ENCODE measurements at regions not wholly inside any gene's neighbourhood (a gene's known extent, or its start where the extent isn't known, plus 50 kb on each side); places are given as distances from the start of the nearest gene placed in this dataset.

- Histone ChIP-seq H3K9me3 (ENCODE audit: low read length) (no peaks in the 10 kb centered on the region), H3K9ac (ENCODE audit: low read length) (no peak overlapping the region), H3K27me3 (ENCODE audit: insufficient read depth, low read length) (no peaks in the 10 kb centered on the region), H3K4me3 (ENCODE audit: low read depth, low read length, poor library complexity, severe bottlenecking) (no peak overlapping the region), H4K20me1 (ENCODE audit: insufficient read depth, low read length) (no peaks in the 10 kb centered on the region), H3K4me2 (ENCODE audit: low read length) (no peak overlapping the region), H3K4me1 (ENCODE audit: insufficient read depth, low read length, severe bottlenecking) (no peaks in the 10 kb centered on the region), H3K79me2 (ENCODE audit: insufficient read depth, low read length) (no peaks in the 10 kb centered on the region), H3K27ac (ENCODE audit: low read depth, low read length, poor library complexity, severe bottlenecking) (no peak overlapping the region), H3F3A (ENCODE audit: insufficient read depth, low read length) (no peaks in the 10 kb centered on the region), H2AFZ (ENCODE audit: low read length) (no peak overlapping the region), H3K9me2 (ENCODE audit: low read depth, low read length) (no peaks in the 10 kb centered on the region), H3K36me3 (ENCODE audit: insufficient read depth, low read length) (no peaks in the 10 kb centered on the region)
- no peak for TF ChIP-seq CTCF (IDR thresholded peaks at IDR 0.05; ENCODE audit: low read length)
- no peak for TF ChIP-seq EZH2 (IDR thresholded peaks at IDR 0.05; ENCODE audit: borderline replicate concordance, low read length)
Observed at GRCh38 chr20:43393052-43393451, 64.6 kb upstream of the SRSF6 start.

- Histone ChIP-seq H3K9me3 (ENCODE audit: low read length) (no peaks in the 10 kb centered on the region), H3K4me1 (ENCODE audit: insufficient read depth, low read length, severe bottlenecking) (no peaks in the 10 kb centered on the region), H3K79me2 (ENCODE audit: insufficient read depth, low read length) (no peaks in the 10 kb centered on the region), H2AFZ (ENCODE audit: low read length) (no peak overlapping the region), H3K27me3 (ENCODE audit: insufficient read depth, low read length) (no peaks in the 10 kb centered on the region), H3K4me3 (ENCODE audit: low read depth, low read length, poor library complexity, severe bottlenecking) (no peak overlapping the region), H3K9me2 (ENCODE audit: low read depth, low read length) (no peaks in the 10 kb centered on the region), H3K36me3 (ENCODE audit: insufficient read depth, low read length) (no peaks in the 10 kb centered on the region), H4K20me1 (ENCODE audit: insufficient read depth, low read length) (no peaks in the 10 kb centered on the region), H3K27ac (ENCODE audit: low read depth, low read length, poor library complexity, severe bottlenecking) (no peak overlapping the region), H3F3A (ENCODE audit: insufficient read depth, low read length) (no peaks in the 10 kb centered on the region), H3K9ac (ENCODE audit: low read length) (no peak overlapping the region), H3K4me2 (ENCODE audit: low read length) (no peak overlapping the region)
- TF ChIP-seq EZH2 (IDR thresholded peaks at IDR 0.05; ENCODE audit: borderline replicate concordance, low read length) (no peak), CTCF (IDR thresholded peaks at IDR 0.05; ENCODE audit: low read length) (no peak)
Observed at GRCh38 chr20:43392561-43392960, 65.1 kb upstream of the SRSF6 start.

GRCh38 chr20:43389839-43390626, 67.7 kb upstream of the SRSF6 start:
- Histone ChIP-seq H3K36me3 (ENCODE audit: insufficient read depth, low read length) (no peaks in the 10 kb centered on the region), H3K9me2 (ENCODE audit: low read depth, low read length) (no peaks in the 10 kb centered on the region), H2AFZ (ENCODE audit: low read length) (no peak overlapping the region), H3K4me3 (ENCODE audit: low read depth, low read length, poor library complexity, severe bottlenecking) (no peak overlapping the region), H3K27ac (ENCODE audit: low read depth, low read length, poor library complexity, severe bottlenecking) (no peak overlapping the region), H3K79me2 (ENCODE audit: insufficient read depth, low read length) (no peaks in the 10 kb centered on the region), H3K27me3 (ENCODE audit: insufficient read depth, low read length) (no peaks in the 10 kb centered on the region), H3K4me2 (ENCODE audit: low read length) (no peak overlapping the region), H3K9ac (ENCODE audit: low read length) (no peak overlapping the region), H3F3A (ENCODE audit: insufficient read depth, low read length) (no peaks in the 10 kb centered on the region), H4K20me1 (ENCODE audit: insufficient read depth, low read length) (no peaks in the 10 kb centered on the region), H3K4me1 (ENCODE audit: insufficient read depth, low read length, severe bottlenecking) (no peaks in the 10 kb centered on the region), H3K9me3 (ENCODE audit: low read length) (no peaks in the 10 kb centered on the region)
- TF ChIP-seq EZH2 (IDR thresholded peaks at IDR 0.05; ENCODE audit: borderline replicate concordance, low read length) (no peak), CTCF (IDR thresholded peaks at IDR 0.05; ENCODE audit: low read length) (peak; percentile 57)

Data from OCI-LY1 (cell line).